OCI-LY7 (cell line): ENCODE measurements at regions not wholly inside any gene's neighbourhood (a gene's known extent, or its start where the extent isn't known, plus 50 kb on each side); places are given as distances from the start of the nearest gene placed in this dataset.

Source experiments
- BruUV-seq: library from RNA; stranded (reverse); fragments of 400-500 nt; replicated peaks from 2 replicates; lab custom pipeline; 2021; lab: Mats Ljungman, UMichigan
- CTCF ChIA-PET: fragments of 300-600 bp; sonication (Branson Sonifier 250); formaldehyde crosslinking; loops from one replicate; lab custom pipeline; 2022; ENCODE audit warnings: antibody characterized with exemption; ENCODE audit not compliant: unreplicated experiment; lab: Charles Lee
- POLR2A ChIA-PET: fragments of 300-600 bp; sonication (Branson Sonifier 250); formaldehyde crosslinking; loops from one replicate; lab custom pipeline; 2022; ENCODE audit warnings: antibody characterized with exemption; lab: Charles Lee
- DNase-seq: peaks from one replicate; pipeline ENCODE4 v3.0.0-alpha.2; 2015; ENCODE audit warnings: low spot score
- H2AFZ ChIP-seq: fragments of 200-600 bp; sonication (generic), shearing (Covaris generic); 2 replicates; pipeline ENCODE4 v1.6.1; 2014; ENCODE audit warnings: mild to moderate bottlenecking, antibody characterized with exemption, low read length, moderate library complexity
- H3K27ac ChIP-seq: fragments of 200-600 bp; sonication (generic); 2 replicates; pipeline ENCODE4 v1.5.1; 2014; ENCODE audit warnings: mixed run types, low read depth, mild to moderate bottlenecking, moderate library complexity, low read length, inconsistent platforms; ENCODE audit not compliant: poor library complexity, severe bottlenecking
- H3K36me3 ChIP-seq: fragments of 200-600 bp; sonication (generic); 2 replicates; pipeline ENCODE4 v1.6.1; 2014; ENCODE audit warnings: mild to moderate bottlenecking, antibody characterized with exemption, low read length, moderate library complexity, mixed read lengths; ENCODE audit not compliant: insufficient read depth
- H3K4me1 ChIP-seq: fragments of 200-600 bp; sonication (generic); 2 replicates; pipeline ENCODE4 v1.5.1; 2014; ENCODE audit warnings: mild to moderate bottlenecking, low read length; ENCODE audit not compliant: insufficient read depth, poor library complexity, severe bottlenecking
- H3K4me2 ChIP-seq: fragments of 200-600 bp; sonication (generic); 2 replicates; pipeline ENCODE4 v1.6.1; 2014; ENCODE audit warnings: mild to moderate bottlenecking, low read length
- H3K4me3 ChIP-seq: fragments of 200-600 bp; sonication (generic); 2 replicates; pipeline ENCODE4 v1.5.1; 2014; ENCODE audit warnings: mild to moderate bottlenecking, low read depth, low read length; ENCODE audit not compliant: poor library complexity, severe bottlenecking
- H3K79me2 ChIP-seq: fragments of 200-600 bp; sonication (generic); 2 replicates; pipeline ENCODE4 v1.6.1; 2016; ENCODE audit warnings: low read depth, mild to moderate bottlenecking, low read length, moderate library complexity, mixed read lengths; ENCODE audit not compliant: insufficient read depth
- H3K9me2 ChIP-seq: fragments of 200-600 bp; sonication (generic); 2 replicates; pipeline ENCODE4 v1.6.1; 2016; ENCODE audit warnings: mild to moderate bottlenecking, low read length, mixed read lengths; ENCODE audit not compliant: insufficient read depth
- H3K9me3 ChIP-seq: fragments of 200-600 bp; sonication (generic); 2 replicates; pipeline ENCODE4 v1.6.1; 2014; ENCODE audit warnings: mild to moderate bottlenecking, mixed run types, low read length, mixed read lengths
- H4K20me1 ChIP-seq: fragments of 200-600 bp; sonication (generic); 2 replicates; pipeline ENCODE4 v1.6.1; 2014; ENCODE audit warnings: mild to moderate bottlenecking, antibody characterized with exemption, low read length, moderate library complexity, mixed read lengths; ENCODE audit not compliant: insufficient read depth
- CTCF ChIP-seq: fragments of 200-600 bp; sonication (generic); conservative IDR thresholded peaks from 2 replicates; pipeline ENCODE4 v1.5.1; 2014; ENCODE audit warnings: mild to moderate bottlenecking, antibody characterized with exemption, low read length, moderate library complexity, mixed read lengths
- EZH2phosphoT487 ChIP-seq: fragments of 200-600 bp; sonication (generic); IDR thresholded peaks from 2 replicates; pipeline ENCODE4 v1.6.1; 2018; ENCODE audit warnings: low read depth, borderline replicate concordance, mild to moderate bottlenecking, mixed run types, antibody characterized with exemption, low read length, moderate library complexity, mixed read lengths
- intact Hi-C: fragments of 100-400 bp; cut with micrococcal nuclease; formaldehyde crosslinking; loops from one replicate; pipeline ENCODE4 v1.10.0; 2022; ENCODE audit not compliant: unreplicated experiment

DNA sequence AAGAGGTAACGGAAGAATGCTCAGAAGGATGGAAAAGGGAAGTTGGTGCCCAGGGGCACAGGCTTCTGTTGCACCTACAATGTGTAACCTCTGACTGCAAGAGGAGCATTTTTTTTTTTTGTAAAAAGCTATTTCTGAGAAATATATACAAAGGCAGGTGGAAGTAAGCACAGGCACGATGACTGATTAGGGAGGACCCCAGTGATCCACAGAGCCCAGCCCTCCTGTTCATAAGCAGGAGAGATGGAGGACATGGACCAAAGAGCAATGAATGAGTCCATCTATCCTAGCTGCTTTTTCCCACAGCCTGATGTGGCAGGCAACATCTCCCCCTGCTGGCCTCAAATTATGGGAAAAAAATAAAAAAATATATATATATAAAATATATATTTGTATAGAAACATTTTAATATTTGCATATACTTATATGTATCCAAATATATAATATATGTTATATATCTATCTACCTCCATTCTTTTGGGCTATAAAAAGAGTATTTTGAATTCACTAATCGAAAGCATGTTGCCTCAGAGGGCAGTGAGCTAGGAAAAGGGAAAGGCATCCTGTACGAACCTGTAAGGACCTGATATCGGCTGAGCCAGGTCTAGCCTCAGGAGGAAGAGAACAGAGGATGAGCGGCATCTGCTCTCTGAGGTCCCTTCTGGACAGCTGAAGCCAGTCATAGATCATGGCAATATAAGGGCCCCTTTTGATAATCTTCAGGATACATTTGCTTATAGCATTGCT, 166.0 kb upstream of the STK17B start:
- CTCF ChIA-PET, result interaction anchor here (0.6 to 2.4 kb wide), 2 partner anchors 259 to 843 kb away, joined by 4 to 9 read pairs; no protein-coding TSS in a partner anchor
- POLR2A ChIA-PET, result interaction anchor here (0.5 to 2.1 kb wide), 4 partner anchors 12 to 259 kb away, joined by 3 to 7 read pairs (median 3); no protein-coding TSS in a partner anchor
- BruUV-seq, result no TSS peak
- Histone ChIP-seq H2AFZ (no peak overlapping the region), H3K9me2 (no peaks in the 10 kb centered on the region), H4K20me1 (no peaks in the 10 kb centered on the region), H3K4me3 (no peak overlapping the region), H3K27ac (no peak overlapping the region), H3K79me2 (no peaks in the 10 kb centered on the region), H3K36me3 (no peaks in the 10 kb centered on the region), H3K9me3 (no peaks in the 10 kb centered on the region), H3K4me2 (no peak overlapping the region), H3K4me1 (no peaks in the 10 kb centered on the region)
- intact Hi-C loops, result loop anchor here (1.0 to 2.0 kb wide), 4 partner anchors 39 to 269 kb away; partner anchors contain the start of gene DNAH7
- DNase-seq, result peak; percentile 49
- TF ChIP-seq EZH2phosphoT487 (no peak), CTCF (peak; percentile 74; the same call in 1 of the 2 replicates)

DNA sequence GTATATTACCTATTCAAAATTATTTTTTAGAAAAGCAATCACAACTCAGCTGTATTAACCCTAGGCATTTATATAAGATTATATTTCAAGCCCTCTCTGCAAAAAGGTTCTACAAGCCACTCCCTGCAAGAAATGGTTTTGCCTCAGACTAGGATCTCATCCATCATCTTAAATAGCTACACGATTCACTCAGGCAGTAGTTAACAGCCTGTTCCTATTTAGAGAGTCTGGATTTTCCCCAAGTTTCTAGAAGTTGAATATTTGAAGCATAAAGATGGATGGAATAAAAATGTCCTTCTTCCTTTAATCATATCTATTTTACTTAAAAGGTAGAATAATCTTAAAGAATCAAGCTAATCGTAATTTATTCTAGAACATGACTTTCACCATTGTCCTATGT, 167.1 kb upstream of the STK17B start:
- no TSS peak for BruUV-seq

More for the DNA sequence above, 167.1 kb upstream of the STK17B start:
- intact Hi-C loops, result no loop called here
- Histone ChIP-seq H2AFZ (no peak overlapping the region), H3K79me2 (no peaks in the 10 kb centered on the region), H3K4me2 (no peak overlapping the region), H3K9me3 (no peaks in the 10 kb centered on the region), H3K36me3 (no peaks in the 10 kb centered on the region), H3K9me2 (no peaks in the 10 kb centered on the region), H3K4me1 (no peaks in the 10 kb centered on the region), H3K4me3 (no peak overlapping the region), H4K20me1 (no peaks in the 10 kb centered on the region), H3K27ac (no peak overlapping the region)
- TF ChIP-seq CTCF (no peak), EZH2phosphoT487 (no peak)
- CTCF ChIA-PET, result no interaction called here
- DNase-seq, result no peak
- POLR2A ChIA-PET, result interaction anchor here (0.5 to 2.1 kb wide), 4 partner anchors 10 to 1565 kb away, joined by 3 to 7 read pairs (median 5); no protein-coding TSS in a partner anchor
